ENCODE measurements at regions not wholly inside any gene's neighbourhood (a gene's known extent, or its start where the extent isn't known, plus 50 kb on each side); places are given as distances from the start of the nearest gene placed in this dataset.

DNA sequence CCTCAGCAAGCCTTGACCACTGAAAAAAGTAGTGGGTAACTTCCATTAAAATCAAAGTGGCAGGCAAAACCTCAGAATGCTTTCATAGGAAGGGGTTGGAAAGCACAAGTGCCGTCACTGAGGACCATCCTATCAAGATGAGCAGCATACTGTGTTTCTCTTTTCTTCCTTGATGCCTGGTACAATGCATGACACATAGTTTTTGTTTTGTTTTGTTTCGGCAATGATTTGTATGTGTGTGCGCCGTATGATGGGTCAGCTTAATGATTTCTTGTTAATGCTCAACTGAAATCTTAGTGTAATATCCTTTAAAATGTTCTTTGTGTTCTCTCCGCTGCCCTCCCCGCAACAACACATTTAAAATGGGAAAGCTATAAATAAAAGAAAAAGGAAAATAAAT is 476.4 kb upstream of the KCNMB2 start:
- no peak for TF ChIP-seq CTCF (conservative IDR thresholded peaks at IDR 0.05)
- no peak for TF ChIP-seq ZFX (IDR thresholded peaks at IDR 0.05)

All from C4-2B (cell line).